GM19397 (cell line): ENCODE measurements at regions not wholly inside any gene's neighbourhood (a gene's known extent, or its start where the extent isn't known, plus 50 kb on each side); places are given as distances from the start of the nearest gene placed in this dataset.

Source experiments
- ATAC-seq: cut with Tn5 transposase; IDR thresholded peaks from one replicate; pipeline ENCODE4 v1.9.1; 2021; ENCODE audit warnings: mild to moderate bottlenecking, moderate library complexity; ENCODE audit not compliant: unreplicated experiment

GRCh38 chr3:62975566-62975965 is 100.3 kb upstream of the CADPS start:
- no peak for ATAC-seq

GRCh38 chr3:62981962-62982361 is 106.7 kb upstream of the CADPS start:
- ATAC-seq = no peak

GRCh38 chr3:62982795-62983455 is 107.7 kb upstream of the CADPS start:
- no peak for ATAC-seq

GRCh38 chr3:62986061-62986460 is 110.8 kb upstream of the CADPS start:
- no peak for ATAC-seq

GRCh38 chr3:62987721-62988120 is 112.5 kb upstream of the CADPS start:
- ATAC-seq = no peak

GRCh38 chr3:62990704-62991413 is 115.6 kb upstream of the CADPS start:
- ATAC-seq = no peak

GRCh38 chr3:62992520-62992919 is 117.3 kb upstream of the CADPS start:
- no peak for ATAC-seq

GRCh38 chr3:62995119-62995518 is 119.9 kb upstream of the CADPS start:
- ATAC-seq = no peak

- ATAC-seq = no peak
Measured at GRCh38 chr3:62995530-62995929, 120.3 kb upstream of the CADPS start.

GRCh38 chr3:62997369-62997768 is 122.2 kb upstream of the CADPS start:
- ATAC-seq = no peak

- no peak for ATAC-seq
Measured at GRCh38 chr3:62999158-62999557, 123.9 kb upstream of the CADPS start.

- no peak for ATAC-seq
Measured at GRCh38 chr3:62999791-63000190, 124.6 kb upstream of the CADPS start.

- no peak for ATAC-seq
Measured at GRCh38 chr3:63004448-63004847, 129.2 kb upstream of the CADPS start.

- no peak for ATAC-seq
Measured at GRCh38 chr3:63015614-63016309, 140.5 kb upstream of the CADPS start.

GRCh38 chr3:63022114-63022513 is 146.9 kb upstream of the CADPS start:
- ATAC-seq = no peak

- ATAC-seq = no peak
Measured at GRCh38 chr3:63026722-63027121, 151.5 kb upstream of the CADPS start.

- ATAC-seq = no peak
Measured at GRCh38 chr3:63029326-63029725, 154.1 kb upstream of the CADPS start.

GRCh38 chr3:63029921-63030320 is 154.7 kb upstream of the CADPS start:
- ATAC-seq = no peak

- ATAC-seq = no peak
Measured at GRCh38 chr3:63030666-63031065, 155.4 kb upstream of the CADPS start.

- no peak for ATAC-seq
Measured at GRCh38 chr3:63032881-63033280, 157.7 kb upstream of the CADPS start.

GRCh38 chr3:63034101-63034500 is 158.9 kb upstream of the CADPS start:
- ATAC-seq = no peak

- no peak for ATAC-seq
Measured at GRCh38 chr3:63037116-63037515, 161.9 kb upstream of the CADPS start.
